ENCODE measurements at regions not wholly inside any gene's neighbourhood (a gene's known extent, or its start where the extent isn't known, plus 50 kb on each side); places are given as distances from the start of the nearest gene placed in this dataset.
"Not testable (repeated sequence)": the region's sequence is repeated elsewhere in the genome, so short reads cannot be mapped to it uniquely, and the experiment has no call there.

DNA sequence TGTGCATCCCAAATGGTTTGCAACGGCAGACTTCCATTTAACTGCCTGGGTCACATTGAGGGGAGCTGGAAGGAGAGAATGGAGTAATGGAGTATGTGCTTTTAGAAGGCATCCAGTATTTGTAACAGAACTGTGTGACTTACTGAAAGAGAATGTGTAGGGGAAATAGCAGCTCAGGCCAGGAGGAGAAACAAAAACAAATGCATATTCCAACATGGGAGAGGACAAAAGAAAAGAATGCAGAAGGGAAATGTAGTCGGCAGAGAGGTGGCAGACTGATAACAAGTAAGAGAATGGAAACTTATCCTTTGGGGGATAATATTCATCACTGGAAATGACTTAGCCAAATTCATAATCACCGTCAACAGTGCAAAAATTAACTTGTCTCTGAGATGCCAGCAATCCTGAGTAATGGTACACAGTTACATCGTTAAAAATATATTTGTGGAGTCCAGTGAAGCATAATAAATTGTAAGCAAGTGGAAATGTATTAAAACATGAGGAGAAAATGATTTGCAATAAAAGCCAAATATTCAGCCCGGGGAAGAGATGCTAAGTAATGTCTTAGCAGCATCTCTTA, 294.9 kb upstream of the SGO1 start:
- no peak for DNase-seq (ENCODE audit: low spot score)

DNA sequence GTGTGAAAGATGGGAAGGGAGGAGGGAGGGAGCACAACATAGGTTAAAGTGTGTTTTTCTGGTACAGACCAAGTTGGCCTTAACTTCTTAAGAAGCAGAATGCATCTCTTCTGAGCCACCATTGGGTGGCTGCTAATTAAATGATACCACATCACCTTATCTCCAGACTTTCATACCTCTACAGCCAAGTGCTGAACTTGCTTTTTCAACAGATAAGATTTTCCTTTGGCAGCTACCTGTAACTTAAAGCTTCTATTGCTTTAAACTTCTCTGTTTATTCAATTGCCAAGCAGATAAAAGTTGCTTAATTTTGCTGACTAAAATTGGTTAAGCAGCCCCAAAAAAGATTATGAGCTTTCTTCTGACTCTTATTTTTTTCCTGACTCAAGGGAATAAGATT, 292.4 kb upstream of the SGO1 start:
- no peak for DNase-seq (ENCODE audit: low spot score)

DNA sequence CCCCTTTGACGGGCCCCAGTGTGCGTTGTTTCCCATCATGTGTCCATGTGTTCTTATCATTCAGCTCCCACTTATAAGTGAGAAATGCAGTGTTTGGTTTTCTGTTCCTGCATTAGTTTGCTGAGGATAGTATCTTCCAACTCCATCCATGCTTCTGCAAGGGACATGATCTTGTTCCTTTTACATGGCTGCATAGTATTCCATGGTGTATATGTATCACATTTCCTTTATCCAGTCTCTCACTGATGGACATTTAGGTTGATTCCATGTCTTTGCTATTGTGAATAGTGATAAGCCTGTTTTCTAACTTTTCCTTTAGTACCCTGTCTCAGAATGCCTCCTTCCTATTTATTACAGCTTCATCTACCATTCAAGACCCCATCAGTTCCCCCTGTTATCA, 278.2 kb upstream of the SGO1 start:
- DNase-seq (ENCODE audit: low spot score): not testable (repeated sequence)

DNA sequence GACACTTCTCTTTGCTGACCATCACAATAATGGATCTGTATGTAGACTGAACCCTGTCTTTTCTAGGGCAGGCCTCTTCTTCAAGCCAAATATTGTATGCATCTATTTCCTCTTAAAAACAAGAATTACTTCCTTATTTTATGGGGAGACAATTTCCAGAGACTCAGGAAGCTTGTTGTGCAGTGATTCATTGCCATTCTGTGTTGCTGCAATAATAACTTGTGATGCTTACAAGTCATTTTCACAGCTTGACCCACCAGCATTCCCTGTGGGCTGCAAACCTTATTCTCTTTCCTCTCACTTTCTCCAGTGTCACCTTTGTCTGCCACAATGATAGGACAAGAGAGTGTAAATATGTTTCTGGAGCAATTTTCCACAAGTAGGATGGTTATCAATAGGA, 276.7 kb upstream of the SGO1 start:
- no peak for DNase-seq (ENCODE audit: low spot score)

DNA sequence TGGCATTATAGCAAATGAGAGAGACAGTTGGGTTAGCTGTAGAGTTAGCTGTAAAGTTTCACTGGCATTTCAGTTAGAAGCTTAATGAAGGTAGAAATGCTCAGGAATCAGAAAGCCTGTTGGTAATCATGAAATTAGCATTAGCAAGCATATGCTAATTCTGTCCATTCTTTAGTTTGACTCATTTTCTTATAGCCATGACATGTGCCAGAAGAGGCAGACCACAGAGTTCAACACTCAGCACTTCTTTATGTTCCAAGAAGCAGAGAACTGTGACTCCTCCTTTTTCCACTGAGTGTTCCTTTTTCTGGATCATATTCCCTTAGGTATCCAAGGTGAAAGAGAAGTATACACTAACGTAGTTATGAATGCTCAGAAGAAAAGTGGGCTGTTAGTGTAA, 276.2 kb upstream of the SGO1 start:
- no peak for DNase-seq (ENCODE audit: low spot score)

DNA sequence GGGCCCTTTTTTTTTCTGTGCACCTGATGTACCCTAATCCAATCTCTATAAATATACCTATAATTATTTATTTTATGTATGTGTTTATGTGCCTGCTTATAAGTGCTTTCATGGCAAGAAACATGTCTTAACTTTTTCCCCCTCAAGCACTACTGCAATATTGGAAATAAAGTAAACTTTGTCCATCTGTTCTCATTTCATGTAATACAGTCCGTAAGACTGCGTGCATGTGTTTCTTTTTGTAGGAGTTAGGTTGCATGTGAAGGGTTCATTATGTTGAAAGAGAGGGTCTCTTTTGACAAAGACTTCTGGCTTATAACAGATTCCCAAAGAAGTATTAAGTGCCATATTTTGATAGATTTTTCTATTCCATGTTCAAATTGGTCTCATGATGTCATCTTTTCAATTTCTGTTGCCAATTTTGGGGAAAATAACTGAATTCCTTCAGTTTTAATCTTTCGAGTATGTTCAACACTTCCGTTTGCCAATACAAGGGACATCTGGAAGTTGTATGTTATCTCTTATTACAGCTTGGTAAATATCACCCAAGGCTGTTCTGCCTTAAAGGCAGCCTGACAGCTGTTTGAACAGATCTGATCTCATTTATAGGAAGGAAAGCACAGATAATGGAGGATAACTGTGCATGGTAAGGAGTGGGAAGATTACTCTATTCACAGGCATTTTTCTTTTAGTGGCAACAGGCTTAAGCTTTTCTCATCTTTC, 273.1 kb upstream of the SGO1 start:
- no peak for DNase-seq (ENCODE audit: low spot score)

DNA sequence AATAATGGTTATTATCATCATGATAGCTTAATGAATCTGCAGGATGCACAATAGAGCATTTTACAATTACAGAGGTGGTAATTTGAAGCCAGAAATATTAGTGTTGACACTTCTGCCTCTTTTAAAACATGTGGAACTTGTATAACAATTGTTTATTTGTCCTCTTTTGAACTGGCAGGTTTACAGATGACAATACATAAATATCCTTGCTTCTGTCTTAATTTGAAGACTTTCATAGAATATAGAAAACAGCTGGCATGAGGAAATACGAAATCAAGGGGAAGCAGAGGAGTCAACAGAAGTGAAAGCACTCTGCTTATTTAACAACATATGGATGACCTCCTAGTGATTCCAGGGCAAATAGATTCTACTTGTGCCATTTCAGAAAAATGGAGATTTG, 270.5 kb upstream of the SGO1 start:
- DNase-seq (ENCODE audit: low spot score): no peak

DNA sequence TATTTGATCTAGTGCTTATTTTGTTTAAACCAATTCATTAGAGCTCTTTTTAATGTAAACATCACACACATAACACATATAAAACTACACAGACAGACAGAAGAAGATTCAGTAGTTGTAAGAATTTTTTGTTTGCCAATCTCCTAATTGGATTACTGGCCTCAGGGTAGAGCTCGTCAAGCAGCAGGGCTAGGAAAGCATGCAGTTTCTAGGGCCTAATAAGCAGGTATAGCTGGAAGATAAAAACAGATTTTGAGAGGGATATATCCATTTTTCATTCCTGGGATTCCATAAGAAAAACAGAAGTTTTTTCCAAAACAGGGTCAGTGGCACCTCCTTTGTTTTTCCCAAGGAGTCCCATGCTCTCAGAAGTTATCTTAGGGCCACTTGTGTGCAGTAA, 265.2 kb upstream of the SGO1 start:
- DNase-seq (ENCODE audit: low spot score): no peak

DNA sequence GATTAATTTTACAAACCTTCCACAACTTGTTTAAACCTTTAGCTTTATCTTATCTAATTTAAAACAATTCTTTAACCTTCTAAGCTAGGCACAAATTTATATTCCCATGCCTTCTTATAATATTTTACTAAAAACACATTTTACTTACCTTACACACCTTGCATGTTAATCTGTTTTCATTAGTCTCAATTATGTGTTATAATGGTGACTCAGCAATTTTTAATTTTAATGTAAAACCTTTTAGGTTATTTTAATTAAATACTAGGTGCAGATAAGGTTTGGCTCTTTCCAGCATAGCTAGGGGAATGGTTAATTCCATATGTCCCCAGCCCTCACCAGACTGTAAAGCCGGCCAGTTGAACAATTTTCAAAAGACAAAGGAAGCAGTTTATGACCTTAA, 264.6 kb upstream of the SGO1 start:
- DNase-seq (ENCODE audit: low spot score): no peak

DNA sequence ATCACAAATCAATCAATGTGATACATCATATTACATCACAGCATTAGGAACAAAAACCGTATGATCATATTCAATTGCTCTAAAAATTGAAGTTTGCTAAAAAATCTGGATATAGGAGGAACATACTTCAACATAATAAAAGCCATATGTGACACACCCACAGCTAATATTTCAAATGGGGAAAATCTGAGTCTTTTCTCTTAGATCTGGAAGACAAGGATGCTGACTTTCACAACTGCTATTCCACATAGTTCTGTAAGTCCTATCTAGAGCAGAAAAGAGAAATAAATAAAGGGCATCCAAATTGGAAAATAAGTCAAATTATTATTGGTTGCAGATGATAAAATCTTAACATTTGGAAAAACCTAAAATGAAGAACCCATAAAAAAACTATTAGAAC, 256.8 kb upstream of the SGO1 start:
- no peak for DNase-seq (ENCODE audit: low spot score)

DNA sequence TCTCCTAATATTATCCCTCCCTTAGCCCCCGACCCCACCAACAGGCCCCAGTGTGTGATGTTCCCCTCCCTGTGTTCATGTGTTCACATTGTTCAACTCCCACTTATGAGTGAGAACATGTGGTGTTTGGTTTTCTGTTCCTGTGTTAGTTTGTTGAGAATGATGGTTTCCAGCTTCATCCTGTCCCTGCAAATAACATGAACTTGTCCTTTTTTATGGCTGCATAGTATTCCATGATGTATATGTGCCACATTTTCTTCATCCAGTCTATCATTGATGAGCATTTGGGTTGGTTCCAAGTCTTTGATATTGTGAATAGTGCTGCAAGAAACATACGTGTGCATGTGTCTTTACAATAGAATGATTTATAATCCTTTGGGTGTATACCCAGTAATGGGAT, 241.3 kb upstream of the SGO1 start:
- DNase-seq (ENCODE audit: low spot score): not testable (repeated sequence)

DNA sequence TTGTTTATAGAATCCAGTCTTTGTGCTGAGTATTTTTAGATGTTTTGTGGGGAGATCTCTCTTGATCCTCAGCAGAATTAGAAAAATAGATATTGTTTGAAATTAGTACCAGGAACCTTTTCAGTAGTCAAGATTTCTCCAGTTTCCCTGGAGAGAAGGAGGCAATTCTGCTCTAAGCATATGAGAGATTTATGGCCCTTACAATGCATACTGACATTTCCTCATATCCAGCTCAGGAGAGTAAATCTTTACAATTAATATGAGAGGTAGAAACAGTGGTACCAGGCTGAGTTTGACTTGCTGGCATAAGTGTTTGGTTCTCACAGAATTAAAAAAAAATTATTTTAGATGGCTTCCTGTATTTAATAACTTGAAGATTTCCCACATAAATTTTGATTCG, 239.1 kb upstream of the SGO1 start:
- no peak for DNase-seq (ENCODE audit: low spot score)

DNA sequence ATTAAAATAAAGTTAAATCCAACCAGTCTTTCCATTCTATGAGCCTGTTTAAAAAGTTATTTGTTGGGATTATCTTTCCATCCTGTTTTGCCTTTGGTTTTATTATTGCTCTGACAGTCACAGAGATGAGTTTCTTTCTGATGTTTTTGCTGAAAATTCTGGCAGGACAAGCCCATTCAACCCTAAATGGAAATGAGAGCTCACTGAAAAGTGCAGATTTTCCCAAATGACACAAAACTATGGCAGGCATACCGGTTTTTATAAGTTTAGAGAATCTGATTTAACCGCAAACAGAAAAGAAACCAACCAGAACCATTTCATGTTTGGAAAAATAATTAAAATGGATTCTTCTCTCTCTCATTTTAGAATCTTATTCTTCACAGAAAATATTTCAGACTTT, 238.1 kb upstream of the SGO1 start:
- no peak for DNase-seq (ENCODE audit: low spot score)

DNA sequence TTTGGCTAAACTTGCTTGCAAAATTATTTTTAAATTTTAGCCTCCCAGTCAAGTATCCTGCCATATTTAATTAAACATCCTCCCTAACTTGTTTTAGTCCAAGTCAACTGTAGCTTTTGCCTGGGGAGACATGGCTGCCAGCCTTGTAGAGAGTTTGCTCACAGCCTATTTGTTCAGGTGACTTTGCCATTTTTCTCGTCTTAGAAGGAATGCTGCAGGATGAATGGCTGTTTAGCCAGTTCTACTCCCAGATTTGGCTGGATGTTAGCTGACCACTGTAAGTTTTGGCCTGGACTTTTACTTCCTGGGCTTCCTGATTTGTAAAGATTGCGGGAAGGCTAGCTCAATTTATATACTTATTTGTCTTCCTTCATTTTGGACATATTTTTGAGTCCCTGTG, 236.4 kb upstream of the SGO1 start:
- DNase-seq (ENCODE audit: low spot score): no peak

DNA sequence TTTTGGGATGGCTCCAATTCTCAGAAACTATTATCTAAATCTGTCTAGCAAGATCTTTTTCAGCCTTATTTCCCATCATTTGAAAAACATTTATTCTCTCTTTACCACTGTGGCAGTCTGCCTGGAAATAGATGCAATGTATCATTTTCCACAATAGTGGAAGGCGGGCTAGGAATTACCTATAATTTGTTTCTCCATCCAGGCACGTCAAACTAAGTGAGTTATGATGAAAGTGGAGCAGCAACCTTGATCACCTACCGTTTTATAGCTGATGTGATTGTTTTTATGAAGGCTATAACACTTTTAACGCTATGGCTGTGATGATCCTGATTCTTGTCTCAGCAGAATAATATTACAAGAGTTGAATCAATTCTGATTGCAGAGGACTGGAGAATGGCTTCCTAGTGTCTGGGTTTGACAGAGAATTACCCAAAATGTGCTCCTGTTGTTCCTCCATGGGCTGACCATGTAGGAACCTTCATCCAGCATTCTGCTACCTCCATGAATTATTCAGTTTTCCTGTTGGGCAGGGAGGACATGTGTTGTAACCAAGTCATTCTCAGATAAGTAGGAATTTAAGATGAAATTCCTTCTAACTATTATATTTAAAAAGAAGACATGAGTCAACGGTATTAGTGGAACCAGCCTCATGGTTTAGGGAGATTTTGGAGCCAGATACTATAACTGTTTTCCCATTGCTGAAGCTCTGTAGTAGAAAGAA, 231.5 kb upstream of the SGO1 start:
- no peak for DNase-seq (ENCODE audit: low spot score)

DNA sequence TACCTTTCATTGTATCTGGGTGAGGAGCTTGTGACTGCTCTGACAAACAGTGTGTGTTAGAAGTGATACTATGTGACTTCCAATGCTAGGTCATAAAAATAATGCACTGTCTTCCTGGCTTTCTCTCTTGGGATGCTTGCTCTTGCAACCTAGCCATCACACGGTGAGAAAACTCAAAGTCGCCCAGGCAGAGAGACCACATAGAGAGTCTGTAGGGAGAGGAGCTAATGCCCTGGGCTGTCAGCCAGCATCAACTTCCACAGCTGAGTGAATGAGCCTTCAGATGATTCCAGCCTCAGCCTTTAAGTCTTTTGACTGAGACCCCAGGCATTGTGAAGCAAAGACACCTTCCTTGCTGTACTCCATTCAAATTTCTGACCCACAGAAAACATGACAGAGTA, 220.6 kb upstream of the SGO1 start:
- no peak for DNase-seq (ENCODE audit: low spot score)

DNA sequence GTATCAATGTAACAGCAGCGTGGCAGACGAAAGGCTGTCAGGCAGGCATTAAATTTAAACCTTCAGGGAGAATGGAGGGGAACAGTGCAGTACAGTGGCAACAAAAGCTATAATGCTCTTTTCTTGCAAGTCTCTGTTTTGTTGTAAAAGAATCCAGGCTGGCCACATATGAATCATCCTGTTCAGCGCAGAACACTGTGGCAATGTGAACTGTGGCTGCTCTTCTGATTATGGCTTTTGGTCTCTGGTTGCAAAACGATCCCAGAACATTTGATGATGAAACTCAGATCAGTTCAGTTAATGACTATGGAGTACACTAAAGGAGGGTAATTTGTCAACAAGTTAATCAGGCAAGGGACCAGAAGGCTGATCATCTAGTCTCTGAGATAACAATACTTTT, 219.7 kb upstream of the SGO1 start:
- no peak for DNase-seq (ENCODE audit: low spot score)

DNA sequence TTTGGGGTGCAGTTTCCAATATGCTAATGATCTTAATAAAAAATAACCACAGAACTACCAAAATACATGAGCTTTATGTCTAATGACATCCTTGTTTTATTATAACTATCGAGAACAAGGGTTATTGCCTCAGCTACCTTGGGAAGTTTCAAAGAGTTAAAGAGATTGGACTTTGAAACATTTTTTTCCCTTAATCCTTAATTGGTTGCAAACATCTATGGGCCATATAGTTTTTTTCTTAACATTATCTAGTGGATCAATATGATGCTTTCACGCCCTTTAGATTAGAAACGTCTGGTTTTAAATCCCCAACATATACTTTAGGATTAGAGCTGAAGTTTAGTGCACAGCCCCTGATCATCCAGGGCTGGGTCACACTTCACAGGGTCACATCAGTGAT, 219.2 kb upstream of the SGO1 start:
- DNase-seq (ENCODE audit: low spot score): no peak

DNA sequence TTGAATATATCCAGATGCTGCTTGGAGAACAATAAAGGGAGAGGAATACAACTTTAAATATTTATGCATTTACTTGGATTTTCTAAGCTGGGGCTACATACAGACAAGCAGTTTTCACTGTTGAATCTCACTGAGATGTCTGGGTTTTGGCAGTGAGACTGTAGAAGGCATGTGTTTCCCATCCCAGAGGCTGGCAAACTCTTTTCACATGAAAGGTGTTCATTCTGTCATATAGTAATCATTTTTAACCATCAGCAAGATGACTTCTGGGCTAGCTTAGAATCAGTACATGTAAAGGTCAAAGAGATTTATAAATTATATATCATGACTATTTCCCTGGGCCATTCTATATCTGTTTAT, 218.7 kb upstream of the SGO1 start:
- no peak for DNase-seq (ENCODE audit: low spot score)

DNA sequence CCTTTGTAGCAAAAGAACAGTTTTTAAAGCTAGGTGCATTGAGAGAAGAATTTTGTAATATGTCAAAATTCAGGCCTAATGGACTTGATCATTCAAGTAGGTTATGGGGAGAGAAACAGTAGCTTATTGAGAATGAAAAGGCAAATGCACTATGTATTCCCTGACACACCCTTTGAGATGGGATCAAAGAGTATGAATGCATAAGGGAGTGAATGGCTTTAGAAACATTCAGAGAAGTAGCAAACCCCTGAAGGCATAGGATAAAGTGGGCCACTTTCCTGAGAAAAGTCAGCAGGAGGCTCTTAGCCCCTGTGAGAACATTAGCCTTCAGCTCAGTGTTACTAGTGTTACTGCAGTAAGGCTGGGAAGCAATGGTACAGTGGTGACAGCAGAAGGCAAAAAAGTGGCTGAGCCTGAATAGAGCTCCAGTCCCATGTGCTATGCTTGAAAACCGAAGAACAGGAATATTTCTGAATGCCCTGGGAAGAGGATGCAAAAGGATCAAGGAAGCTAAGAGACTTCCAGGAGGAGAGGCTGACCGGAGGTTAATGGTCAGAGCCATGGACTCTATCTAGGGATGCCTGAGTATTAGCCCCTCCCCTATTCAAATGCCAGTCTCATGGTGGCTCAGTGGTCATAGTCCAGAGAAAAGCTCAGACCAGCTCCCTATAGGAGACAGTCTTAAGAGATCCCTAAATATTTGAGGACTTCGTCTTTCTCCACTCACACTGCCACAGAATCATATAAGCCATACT, 218.2 kb upstream of the SGO1 start:
- DNase-seq (ENCODE audit: low spot score): no peak

DNA sequence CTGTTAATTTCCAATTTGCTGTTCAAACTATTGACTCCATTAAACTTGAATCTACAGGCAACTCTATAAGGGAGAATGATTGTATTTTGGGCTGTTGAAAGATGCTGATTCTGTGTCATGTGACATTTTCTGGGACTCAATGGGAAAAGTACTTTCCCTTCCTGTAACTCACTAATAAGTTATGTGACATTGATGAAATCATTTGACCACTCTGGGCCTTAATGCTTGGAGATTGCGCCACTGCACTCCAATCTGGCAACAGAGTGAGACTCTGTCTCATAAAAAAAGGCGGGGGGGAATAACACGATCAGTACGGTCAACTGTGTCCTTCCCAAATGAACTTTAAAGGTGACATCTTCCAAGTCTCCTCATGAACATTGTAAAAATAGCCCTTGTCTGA, 215.2 kb upstream of the SGO1 start:
- DNase-seq (ENCODE audit: low spot score): no peak

DNA sequence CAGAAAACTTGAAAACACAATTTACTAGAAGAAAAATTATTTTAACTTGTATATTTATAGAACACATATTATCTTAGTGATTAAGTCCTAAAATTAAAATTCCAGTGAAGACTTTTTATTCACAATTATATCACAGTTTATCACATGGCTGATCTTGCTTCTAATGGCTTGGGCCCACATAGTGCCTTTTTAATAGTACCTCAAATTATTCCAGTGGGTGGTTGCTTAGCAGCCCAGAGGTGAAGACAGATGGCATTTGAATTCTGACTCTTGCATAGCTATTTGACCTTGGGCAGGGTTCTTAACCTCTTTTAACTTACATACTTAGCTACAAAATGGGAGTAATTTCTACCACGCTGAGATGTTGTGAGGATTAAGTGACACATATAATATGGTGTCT, 214.7 kb upstream of the SGO1 start:
- DNase-seq (ENCODE audit: low spot score): no peak

DNA sequence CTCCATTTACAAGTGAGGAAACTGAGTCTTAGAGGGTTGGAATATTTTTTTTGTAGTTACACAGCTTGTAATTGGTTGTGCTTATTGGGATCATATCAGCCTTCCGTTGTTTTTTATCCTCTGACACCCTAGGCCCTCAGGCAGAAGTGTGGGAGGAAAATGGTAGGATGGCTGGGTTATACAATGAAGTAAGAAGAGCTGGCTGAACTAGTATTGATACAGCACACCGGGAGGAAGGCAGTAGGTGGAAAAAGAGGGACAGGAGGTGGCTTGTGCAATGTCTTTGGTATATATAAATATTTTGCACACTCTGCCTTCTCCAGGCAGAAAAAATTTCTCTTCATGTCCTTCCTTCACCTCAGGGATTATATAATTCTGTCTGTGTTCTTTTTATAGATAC, 214.3 kb upstream of the SGO1 start:
- DNase-seq (ENCODE audit: low spot score): no peak
